DMS114 treated with DMSO at 0.1 percent for 48 hours (cell line): ENCODE measurements at regions not wholly inside any gene's neighbourhood (a gene's known extent, or its start where the extent isn't known, plus 50 kb on each side); places are given as distances from the start of the nearest gene placed in this dataset.
"Not testable (repeated sequence)": the region's sequence is repeated elsewhere in the genome, so short reads cannot be mapped to it uniquely, and the experiment has no call there.

Source experiments
- DNase-seq: peaks from one replicate; lab custom pipeline; 2025; ENCODE audit not compliant: unreplicated experiment; lab: John Stamatoyannopoulos, UW

DNA sequence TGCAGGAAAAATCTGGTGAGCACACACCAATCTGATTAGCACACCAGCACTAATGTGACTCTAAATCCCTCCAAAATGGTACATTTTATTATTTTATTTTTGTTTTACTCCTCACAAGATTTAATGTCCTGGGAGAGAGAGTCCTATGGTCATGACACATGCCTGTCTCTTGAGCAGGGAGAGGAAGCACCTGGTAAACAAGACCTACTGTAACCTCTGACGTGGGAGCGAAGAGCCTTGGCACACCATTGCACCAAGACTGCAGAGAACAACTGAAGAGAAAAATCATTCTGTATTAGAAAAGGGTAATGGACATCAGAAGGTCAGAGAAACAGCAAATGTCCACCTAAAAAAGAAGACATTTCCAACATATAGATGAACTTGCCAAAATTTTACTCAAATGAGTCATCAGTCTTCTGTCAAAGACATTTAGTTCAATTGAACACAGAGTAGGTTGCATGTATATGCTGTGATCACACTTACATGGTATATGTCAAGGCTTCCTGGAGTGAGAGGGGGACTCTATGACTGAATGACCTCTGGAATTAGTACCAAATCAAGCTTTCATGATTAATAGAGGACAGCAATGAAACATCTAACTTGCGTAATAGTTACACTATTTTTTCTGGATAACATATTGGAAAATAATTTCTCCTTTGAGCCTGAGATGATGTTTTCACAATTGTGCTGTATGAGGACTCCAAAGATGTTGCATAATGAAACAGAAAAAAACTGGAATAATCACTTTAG, 186.9 kb upstream of the FLRT2 start:
- no peak for DNase-seq

DNA sequence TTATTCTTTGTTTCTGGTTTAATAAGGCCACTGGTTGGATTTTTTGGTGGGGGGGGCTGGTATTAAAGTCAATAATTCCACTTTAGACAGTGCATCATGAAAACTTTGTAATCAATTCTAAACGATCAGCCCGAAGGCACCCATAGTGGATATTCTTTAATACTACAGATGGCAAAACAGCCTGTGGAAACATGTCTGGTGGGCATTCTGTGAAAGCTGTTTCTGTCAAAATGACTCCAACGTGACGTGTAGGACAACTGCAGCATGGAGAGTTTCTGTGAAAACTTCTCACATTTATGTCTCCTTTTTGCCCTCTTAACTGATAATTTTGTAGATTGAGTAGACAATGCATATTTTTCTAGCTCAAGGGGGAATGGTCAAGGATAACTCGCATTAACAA, 185.8 kb upstream of the FLRT2 start:
- DNase-seq = no peak

GRCh38 chr14:85344847-85345570, 184.9 kb upstream of the FLRT2 start:
- DNase-seq = no peak

DNA sequence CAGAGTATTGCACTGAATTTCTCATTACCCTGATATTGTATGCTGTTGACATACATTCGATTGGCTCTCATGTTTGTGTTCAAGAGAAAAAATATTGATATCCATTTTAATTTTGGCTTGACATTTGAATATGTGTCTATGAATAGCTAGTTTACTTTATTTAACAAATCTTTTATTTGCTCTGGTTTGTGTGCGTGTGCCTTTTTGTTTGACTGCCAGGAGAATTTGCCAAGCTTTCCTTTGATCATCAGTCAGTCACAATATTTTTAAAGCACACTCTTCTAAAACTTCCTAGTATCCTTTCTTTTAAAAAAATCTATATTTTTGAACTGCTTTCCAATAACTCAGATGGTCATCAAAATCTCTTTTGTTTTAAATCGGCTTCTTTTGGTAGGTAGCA, 179.3 kb upstream of the FLRT2 start:
- DNase-seq = no peak

DNA sequence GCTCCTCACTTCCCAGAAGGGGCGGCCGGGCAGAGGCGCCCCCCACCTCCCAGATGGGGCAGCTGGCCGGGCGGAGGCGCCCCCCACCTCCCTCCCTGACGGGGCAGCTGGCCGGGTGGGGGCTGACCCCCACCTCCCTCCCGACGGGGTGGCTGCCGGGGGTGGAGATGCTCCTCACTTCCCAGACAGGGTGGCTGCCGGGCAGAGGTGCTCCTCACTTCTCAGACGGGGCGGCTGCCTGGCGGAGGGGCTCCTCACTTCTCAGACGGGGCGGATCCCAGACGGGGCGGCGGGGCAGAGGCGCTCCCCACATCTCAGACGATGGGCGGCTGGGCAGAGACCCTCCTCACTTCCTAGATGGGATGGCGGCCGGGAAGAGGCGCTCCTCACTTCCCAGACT, 177.4 kb upstream of the FLRT2 start:
- not testable (repeated sequence) for DNase-seq

DNA sequence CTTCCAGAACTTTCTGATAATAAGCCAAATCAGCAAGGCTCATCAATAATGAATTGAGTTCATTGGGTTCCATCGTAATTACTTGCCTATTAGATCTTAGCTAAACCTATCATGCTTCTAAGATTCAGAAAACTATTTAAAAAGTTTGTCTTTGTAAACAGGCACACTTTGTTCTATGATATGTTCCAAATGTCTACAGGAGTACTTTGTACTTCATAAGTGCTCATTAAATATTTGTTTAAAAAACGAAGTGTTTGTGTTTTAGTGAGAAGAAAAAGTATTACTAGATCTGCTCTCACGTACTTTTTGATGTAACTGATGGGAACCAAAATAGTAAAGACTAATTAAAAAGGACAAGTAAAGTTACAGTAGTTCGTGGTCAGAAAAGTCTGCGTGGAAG, 172.8 kb upstream of the FLRT2 start:
- DNase-seq = no peak

- DNase-seq = no peak
Measured at GRCh38 chr14:85358136-85358785, 171.7 kb upstream of the FLRT2 start.

GRCh38 chr14:85359505-85359904, 170.4 kb upstream of the FLRT2 start:
- no peak for DNase-seq

- no peak for DNase-seq
Measured at GRCh38 chr14:85363358-85363757, 166.6 kb upstream of the FLRT2 start.

- DNase-seq = no peak
Measured at GRCh38 chr14:85366226-85366625, 163.7 kb upstream of the FLRT2 start.

DNA sequence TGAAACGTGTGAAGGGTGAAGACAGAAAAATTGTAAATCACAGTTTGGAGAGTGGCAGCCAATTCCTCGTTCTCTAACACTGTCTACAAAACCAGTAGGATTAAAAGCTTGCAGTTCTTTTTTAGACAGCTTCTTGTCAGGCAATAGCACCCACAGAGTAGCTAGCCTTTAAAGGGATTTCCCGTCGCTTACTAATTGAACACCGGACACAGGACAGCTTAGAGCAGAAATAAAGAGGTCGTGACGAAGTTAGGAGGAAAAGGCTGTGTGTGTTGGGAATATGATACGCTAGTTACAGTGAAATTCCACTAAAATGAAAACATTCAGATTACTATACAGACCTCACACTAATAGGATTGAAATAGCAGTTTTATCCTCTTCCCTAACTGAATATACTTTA, 149.1 kb upstream of the FLRT2 start:
- DNase-seq = no peak

DNA sequence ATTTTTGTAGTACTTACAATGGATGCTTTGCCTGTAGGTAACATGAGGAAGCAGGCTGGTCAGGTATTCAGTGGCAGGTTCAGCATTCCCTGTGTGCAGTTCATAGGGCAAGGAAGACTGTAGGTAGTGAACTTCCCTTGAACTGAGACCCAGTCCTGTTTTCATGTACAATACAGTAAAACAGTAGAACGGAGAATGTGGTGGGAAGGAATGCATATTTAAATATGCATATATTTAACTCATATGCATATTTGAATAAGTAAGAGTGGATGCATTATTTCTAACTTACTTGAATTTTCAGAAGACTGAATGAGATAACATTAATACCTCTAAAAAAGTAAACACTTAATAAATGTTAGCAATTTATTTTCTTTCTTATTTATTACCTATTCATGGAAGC, 147.6 kb upstream of the FLRT2 start:
- DNase-seq = no peak

GRCh38 chr14:85387181-85387580, 142.8 kb upstream of the FLRT2 start:
- no peak for DNase-seq

DNA sequence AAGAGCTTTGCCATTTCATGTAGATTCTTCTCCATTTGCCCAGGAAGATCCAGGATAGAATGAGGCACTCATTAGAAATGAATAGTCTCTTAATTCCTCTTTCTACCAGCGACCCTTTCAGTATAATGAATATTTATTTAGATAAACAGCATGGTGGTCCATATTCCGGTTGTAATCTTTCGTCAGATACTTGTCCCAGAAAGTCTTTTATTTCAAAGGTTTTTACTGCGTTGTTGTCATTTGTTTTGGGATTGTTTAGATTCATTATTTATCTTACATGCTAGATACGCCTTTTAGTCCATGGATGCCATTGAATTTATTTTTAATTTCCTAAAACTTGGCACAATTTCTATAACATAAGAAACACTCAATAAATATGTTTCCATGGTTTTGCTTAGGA, 139.7 kb upstream of the FLRT2 start:
- no peak for DNase-seq

DNA sequence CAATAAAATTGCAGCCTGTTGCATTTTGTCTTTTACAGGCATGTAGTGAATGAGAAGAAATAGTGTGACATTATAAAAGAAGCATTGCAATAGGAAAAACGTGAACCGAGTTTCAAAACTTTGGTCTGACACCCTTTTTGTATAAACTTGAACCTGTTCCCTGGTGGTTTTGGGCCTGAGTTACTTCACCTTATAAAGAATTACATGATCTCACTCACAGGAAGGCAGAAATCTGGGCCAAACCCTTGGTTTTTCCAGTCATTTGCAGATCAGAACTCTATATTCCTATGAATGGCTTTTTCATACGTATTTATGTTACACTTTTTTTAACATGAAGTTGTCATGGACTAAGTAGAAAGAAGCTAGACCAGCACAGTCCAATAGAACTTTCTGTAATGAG, 138.5 kb upstream of the FLRT2 start:
- no peak for DNase-seq

GRCh38 chr14:85391892-85392291, 138.1 kb upstream of the FLRT2 start:
- DNase-seq = no peak

DNA sequence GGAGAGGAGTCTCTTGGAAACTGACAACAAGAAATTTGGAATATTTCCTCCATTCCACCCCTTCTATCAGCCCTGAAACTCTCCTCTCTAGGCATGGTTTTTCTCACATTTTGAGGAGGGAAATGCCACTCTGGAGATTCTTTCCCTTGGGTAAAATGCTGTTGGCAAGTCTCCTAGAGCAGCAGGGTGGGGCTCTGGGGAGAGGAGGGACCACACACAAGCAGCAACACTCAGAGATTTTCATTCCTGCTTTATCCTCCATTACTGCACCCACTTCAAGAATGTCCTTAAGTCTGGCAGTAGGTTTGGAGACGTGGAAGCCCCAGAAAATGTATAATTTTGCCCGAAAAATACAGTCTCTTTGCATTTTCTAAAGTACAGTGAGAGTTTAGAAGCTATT, 130.8 kb upstream of the FLRT2 start:
- no peak for DNase-seq

DNA sequence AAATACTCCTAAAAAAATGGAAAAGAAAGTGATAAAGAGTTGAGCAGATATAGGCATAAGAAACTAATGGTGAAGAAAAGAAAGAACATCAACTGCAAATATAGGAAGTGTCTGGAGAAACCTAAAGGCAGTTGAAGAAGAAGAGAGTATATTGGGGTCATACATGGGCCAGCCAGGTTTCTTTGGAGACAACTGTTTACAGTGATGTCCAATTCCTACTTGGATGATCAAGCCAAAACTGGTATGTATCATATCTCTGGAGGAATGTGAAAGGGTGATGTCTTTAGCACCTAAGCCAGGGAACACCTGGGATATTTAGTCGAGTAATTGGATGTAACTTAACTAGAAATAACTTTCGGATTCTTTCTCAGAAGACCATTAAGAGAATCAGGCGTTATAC, 129.3 kb upstream of the FLRT2 start:
- no peak for DNase-seq

- DNase-seq = no peak
Measured at GRCh38 chr14:85401384-85401783, 128.6 kb upstream of the FLRT2 start.

DNA sequence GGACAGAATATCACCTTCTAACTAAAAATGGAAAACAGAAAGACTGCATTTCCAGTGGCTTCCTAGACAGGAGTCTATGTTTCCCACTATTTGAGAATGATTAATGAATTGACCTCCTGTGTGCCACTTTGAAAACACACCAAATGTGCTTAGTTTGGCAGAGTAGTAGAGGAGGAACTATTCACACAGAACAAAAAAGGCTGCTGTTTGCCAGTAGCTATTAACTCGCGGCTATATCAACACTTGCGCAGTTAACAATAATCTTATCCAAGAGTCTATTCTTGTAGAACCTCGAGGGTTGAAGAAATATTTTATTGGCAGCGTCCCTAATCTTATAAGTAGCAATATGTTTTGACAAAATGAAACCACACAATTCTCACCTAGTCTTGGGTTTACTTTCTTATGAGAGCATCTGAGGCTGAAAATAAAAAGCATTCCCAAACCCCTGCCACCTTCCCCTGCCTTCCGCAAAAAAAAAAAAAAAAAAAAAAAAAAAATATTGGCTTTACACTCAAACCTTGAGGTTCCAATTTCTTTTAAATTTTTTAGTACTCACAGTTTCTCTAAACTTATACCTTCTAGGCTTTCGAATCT, 127.3 kb upstream of the FLRT2 start:
- no peak for DNase-seq

DNA sequence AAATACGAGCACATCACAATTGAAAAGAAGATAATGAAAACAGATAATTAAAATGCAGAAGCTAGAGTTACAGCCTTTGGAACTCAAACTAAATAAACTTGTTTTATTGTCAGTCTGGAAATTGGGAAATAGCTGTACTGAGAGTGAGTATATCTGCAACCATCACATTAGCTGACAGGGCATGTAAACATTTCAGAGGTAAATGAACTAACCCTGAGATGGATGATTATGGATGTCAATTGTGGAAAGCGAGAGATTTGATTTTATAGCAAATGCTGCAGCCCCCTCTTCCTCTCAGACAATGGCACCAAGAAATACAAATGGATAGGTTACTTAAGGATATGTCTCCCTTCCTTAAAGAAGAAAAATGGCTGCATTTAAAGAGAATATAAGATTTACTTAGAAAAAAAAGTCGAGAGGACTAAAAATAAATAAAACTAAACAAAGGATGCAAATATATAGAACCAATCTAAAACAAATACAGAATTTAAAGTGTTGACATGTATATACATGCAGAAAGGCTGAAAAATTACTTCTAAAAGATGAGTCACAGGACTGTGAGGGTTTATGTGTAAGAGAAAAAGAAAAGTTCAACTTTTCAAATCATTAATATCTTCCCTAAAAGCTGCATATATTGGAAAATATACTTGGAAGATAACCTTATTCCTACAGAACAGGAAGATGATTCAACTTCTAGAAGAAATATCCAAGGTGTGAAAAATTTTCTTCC, 120.3 kb upstream of the FLRT2 start:
- DNase-seq = no peak
